ENCODE measurements at regions not wholly inside any gene's neighbourhood (a gene's known extent, or its start where the extent isn't known, plus 50 kb on each side); places are given as distances from the start of the nearest gene placed in this dataset.

GRCh38 chr11:110878513-110878912 lies 166.3 kb upstream of the ARHGAP20 start:
- ATAC-seq (no peak), DNase-seq (no peak)
- H3K27me3 Mint-ChIP-seq (ENCODE audit: low read depth): no peaks in the 10 kb centered on the region
- H3K36me3 Mint-ChIP-seq (ENCODE audit: insufficient read depth): no peaks in the 10 kb centered on the region
- H3K9me3 Mint-ChIP-seq: no peaks in the 10 kb centered on the region
- no peak overlapping the region for H3K4me3 Mint-ChIP-seq
- no peaks in the 10 kb centered on the region for H3K4me1 Mint-ChIP-seq (ENCODE audit: low read depth)

- Mint-ChIP-seq H3K27me3 (ENCODE audit: low read depth) (no peaks in the 10 kb centered on the region), H3K36me3 (ENCODE audit: insufficient read depth) (no peaks in the 10 kb centered on the region), H3K4me1 (ENCODE audit: low read depth) (no peaks in the 10 kb centered on the region), H3K4me3 (no peak overlapping the region), H3K9me3 (no peaks in the 10 kb centered on the region)
- DNase-seq (no peak), ATAC-seq (no peak)
Observed at GRCh38 chr11:110874437-110875030, 162.3 kb upstream of the ARHGAP20 start.

GRCh38 chr11:110873975-110874374 lies 161.7 kb upstream of the ARHGAP20 start:
- H3K4me3 Mint-ChIP-seq: no peak overlapping the region
- H3K4me1 Mint-ChIP-seq (ENCODE audit: low read depth): no peaks in the 10 kb centered on the region
- H3K36me3 Mint-ChIP-seq (ENCODE audit: insufficient read depth): no peaks in the 10 kb centered on the region
- no peaks in the 10 kb centered on the region for H3K9me3 Mint-ChIP-seq
- ATAC-seq (no peak), DNase-seq (no peak)
- no peaks in the 10 kb centered on the region for H3K27me3 Mint-ChIP-seq (ENCODE audit: low read depth)

- H3K4me3 Mint-ChIP-seq: no peak overlapping the region
- DNase-seq: no peak
- no peaks in the 10 kb centered on the region for H3K9me3 Mint-ChIP-seq
Observed at GRCh38 chr11:110870816-110871522, 158.7 kb upstream of the ARHGAP20 start.

GRCh38 chr11:110867951-110868350 lies 155.7 kb upstream of the ARHGAP20 start:
- no peak for ATAC-seq

More at GRCh38 chr11:110870816-110871522, 158.7 kb upstream of the ARHGAP20 start:
- H3K27me3 Mint-ChIP-seq (ENCODE audit: low read depth): no peaks in the 10 kb centered on the region
- no peaks in the 10 kb centered on the region for H3K4me1 Mint-ChIP-seq (ENCODE audit: low read depth)
- ATAC-seq: no peak
- H3K36me3 Mint-ChIP-seq (ENCODE audit: insufficient read depth): no peaks in the 10 kb centered on the region

GRCh38 chr11:110866081-110866480 lies 153.8 kb upstream of the ARHGAP20 start:
- Mint-ChIP-seq H3K9me3 (no peaks in the 10 kb centered on the region), H3K36me3 (ENCODE audit: insufficient read depth) (no peaks in the 10 kb centered on the region), H3K27me3 (ENCODE audit: low read depth) (no peaks in the 10 kb centered on the region), H3K4me3 (no peak overlapping the region), H3K4me1 (ENCODE audit: low read depth) (no peaks in the 10 kb centered on the region)
- DNase-seq (no peak), ATAC-seq (no peak)

More at GRCh38 chr11:110867951-110868350, 155.7 kb upstream of the ARHGAP20 start:
- Mint-ChIP-seq H3K4me3 (no peak overlapping the region), H3K4me1 (ENCODE audit: low read depth) (no peaks in the 10 kb centered on the region), H3K9me3 (no peaks in the 10 kb centered on the region), H3K36me3 (ENCODE audit: insufficient read depth) (no peaks in the 10 kb centered on the region), H3K27me3 (ENCODE audit: low read depth) (no peaks in the 10 kb centered on the region)
- DNase-seq: no peak

GRCh38 chr11:110862407-110862806 lies 150.2 kb upstream of the ARHGAP20 start:
- DNase-seq (no peak), ATAC-seq (no peak)
- Mint-ChIP-seq H3K4me1 (ENCODE audit: low read depth) (no peaks in the 10 kb centered on the region), H3K4me3 (no peak overlapping the region), H3K9me3 (no peaks in the 10 kb centered on the region), H3K27me3 (ENCODE audit: low read depth) (no peaks in the 10 kb centered on the region), H3K36me3 (ENCODE audit: insufficient read depth) (no peaks in the 10 kb centered on the region)

- Mint-ChIP-seq H3K4me3 (no peak overlapping the region), H3K27me3 (ENCODE audit: low read depth) (no peaks in the 10 kb centered on the region), H3K9me3 (no peaks in the 10 kb centered on the region), H3K36me3 (ENCODE audit: insufficient read depth) (no peaks in the 10 kb centered on the region), H3K4me1 (ENCODE audit: low read depth) (no peaks in the 10 kb centered on the region)
- ATAC-seq: no peak
- DNase-seq: no peak
Observed at GRCh38 chr11:110860461-110860860, 148.2 kb upstream of the ARHGAP20 start.

GRCh38 chr11:110859998-110860397 lies 147.8 kb upstream of the ARHGAP20 start:
- no peaks in the 10 kb centered on the region for H3K36me3 Mint-ChIP-seq (ENCODE audit: insufficient read depth)
- H3K4me3 Mint-ChIP-seq: no peak overlapping the region
- no peak for DNase-seq
- no peaks in the 10 kb centered on the region for H3K9me3 Mint-ChIP-seq
- no peaks in the 10 kb centered on the region for H3K27me3 Mint-ChIP-seq (ENCODE audit: low read depth)
- H3K4me1 Mint-ChIP-seq (ENCODE audit: low read depth): no peaks in the 10 kb centered on the region
- ATAC-seq: no peak

- Mint-ChIP-seq H3K4me1 (ENCODE audit: low read depth) (no peaks in the 10 kb centered on the region), H3K27me3 (ENCODE audit: low read depth) (no peaks in the 10 kb centered on the region), H3K9me3 (no peaks in the 10 kb centered on the region), H3K36me3 (ENCODE audit: insufficient read depth) (no peaks in the 10 kb centered on the region), H3K4me3 (no peak overlapping the region)
- ATAC-seq (no peak), DNase-seq (no peak)
Observed at GRCh38 chr11:110859240-110859840, 147.1 kb upstream of the ARHGAP20 start.

GRCh38 chr11:110858547-110858921 lies 146.3 kb upstream of the ARHGAP20 start:
- DNase-seq (no peak), ATAC-seq (no peak)
- Mint-ChIP-seq H3K4me1 (ENCODE audit: low read depth) (no peaks in the 10 kb centered on the region), H3K27me3 (ENCODE audit: low read depth) (no peaks in the 10 kb centered on the region), H3K9me3 (no peaks in the 10 kb centered on the region), H3K4me3 (no peak overlapping the region), H3K36me3 (ENCODE audit: insufficient read depth) (no peaks in the 10 kb centered on the region)

- Mint-ChIP-seq H3K4me1 (ENCODE audit: low read depth) (no peaks in the 10 kb centered on the region), H3K27me3 (ENCODE audit: low read depth) (no peaks in the 10 kb centered on the region)
- no peak for ATAC-seq
Observed at GRCh38 chr11:110857892-110858546, 145.8 kb upstream of the ARHGAP20 start.

GRCh38 chr11:110856996-110857812 lies 145.0 kb upstream of the ARHGAP20 start:
- no peaks in the 10 kb centered on the region for H3K36me3 Mint-ChIP-seq (ENCODE audit: insufficient read depth)
- no peaks in the 10 kb centered on the region for H3K27me3 Mint-ChIP-seq (ENCODE audit: low read depth)
- H3K4me3 Mint-ChIP-seq: no peak overlapping the region
- no peaks in the 10 kb centered on the region for H3K9me3 Mint-ChIP-seq
- no peak for DNase-seq
- H3K4me1 Mint-ChIP-seq (ENCODE audit: low read depth): no peaks in the 10 kb centered on the region
- no peak for ATAC-seq

More at GRCh38 chr11:110857892-110858546, 145.8 kb upstream of the ARHGAP20 start:
- DNase-seq: no peak
- H3K4me3 Mint-ChIP-seq: no peak overlapping the region
- H3K9me3 Mint-ChIP-seq: no peaks in the 10 kb centered on the region
- no peaks in the 10 kb centered on the region for H3K36me3 Mint-ChIP-seq (ENCODE audit: insufficient read depth)

- H3K27me3 Mint-ChIP-seq (ENCODE audit: low read depth): peaks cover under 1% of the 10 kb centered on the region
- no peaks in the 10 kb centered on the region for H3K36me3 Mint-ChIP-seq (ENCODE audit: insufficient read depth)
- ATAC-seq (no peak), DNase-seq (no peak)
- H3K4me1 Mint-ChIP-seq (ENCODE audit: low read depth): no peaks in the 10 kb centered on the region
- no peaks in the 10 kb centered on the region for H3K9me3 Mint-ChIP-seq
- H3K4me3 Mint-ChIP-seq: no peak overlapping the region
Observed at GRCh38 chr11:110856340-110856739, 144.1 kb upstream of the ARHGAP20 start.

All from activated T-cell treated with anti-CD3 and anti-CD28 coated beads, Interleukin-2, amount 50 U/mL, for 4 hours (primary cell).